Activated CD8-positive, alpha-beta memory T cell treated with anti-CD3 and anti-CD28 coated beads, Interleukin-2, amount 50 U/mL, for 1 hour (primary cell): ENCODE measurements at regions not wholly inside any gene's neighbourhood (a gene's known extent, or its start where the extent isn't known, plus 50 kb on each side); places are given as distances from the start of the nearest gene placed in this dataset.

Experiments
- DNase-seq: peaks from one replicate; pipeline ENCODE4 v3.0.0-alpha.2; 2020; ENCODE audit errors: extremely low read depth

DNA sequence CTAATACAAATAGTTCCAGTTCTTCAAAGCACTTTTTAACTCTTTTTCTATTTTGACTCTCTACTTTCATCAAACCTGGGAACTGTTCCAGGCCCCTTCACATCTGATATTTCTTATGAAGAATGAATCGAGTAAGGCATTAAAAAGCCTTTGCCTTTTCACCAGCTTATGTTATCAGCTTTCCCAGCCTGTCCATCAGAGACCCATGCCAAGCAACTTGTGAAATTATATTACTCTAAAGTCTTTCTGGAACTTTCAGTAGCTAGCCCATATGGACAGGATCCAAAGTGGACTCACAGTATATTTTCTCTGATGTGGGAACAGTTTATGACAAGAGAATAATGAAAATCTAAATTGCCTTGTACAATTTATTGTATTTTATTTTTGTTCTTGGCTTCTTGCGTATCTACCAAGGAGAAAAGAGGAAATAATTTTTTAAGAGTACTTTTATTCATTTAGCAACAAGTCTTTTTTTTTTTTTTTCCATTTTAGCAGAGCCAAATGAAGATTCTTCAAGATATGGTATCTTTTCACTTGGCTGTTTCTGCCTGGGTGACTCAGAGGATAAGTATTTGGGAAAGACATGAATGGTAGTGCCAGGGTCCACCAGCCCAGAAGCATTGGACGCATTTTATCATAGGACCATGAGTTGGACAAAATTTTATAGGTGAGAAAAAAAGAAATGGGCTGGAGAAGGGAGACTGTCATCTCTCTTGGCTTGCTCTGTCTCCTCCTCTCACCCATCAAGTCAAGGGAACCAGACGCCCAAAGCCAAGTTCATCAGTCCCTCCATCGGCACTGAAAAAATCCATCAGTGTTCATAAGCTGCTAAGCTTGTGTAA, 195.8 kb upstream of the NEBL start:
- DNase-seq, result no peak

DNA sequence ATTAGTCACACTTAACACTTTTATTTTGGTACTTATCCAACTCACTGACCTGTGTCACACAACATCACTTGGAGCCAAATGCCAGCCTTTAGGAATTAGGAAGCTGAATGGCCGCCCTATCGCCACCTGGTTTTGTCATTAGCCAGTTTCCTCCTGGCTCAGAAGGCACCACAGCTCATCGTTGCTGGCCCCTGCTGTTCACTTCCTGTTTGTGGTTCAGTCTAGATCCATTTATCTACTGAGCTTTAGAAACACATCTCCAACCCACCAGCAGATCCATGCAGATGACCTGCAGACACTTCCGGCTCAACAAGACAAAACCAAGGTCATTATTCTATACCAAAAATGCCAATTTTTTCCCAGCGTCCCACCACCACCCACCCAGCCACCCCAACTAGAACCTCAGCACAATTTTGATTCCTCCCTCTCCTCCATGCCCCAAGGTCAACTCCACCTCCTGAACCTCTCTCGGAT, 193.5 kb upstream of the NEBL start:
- no peak for DNase-seq

DNA sequence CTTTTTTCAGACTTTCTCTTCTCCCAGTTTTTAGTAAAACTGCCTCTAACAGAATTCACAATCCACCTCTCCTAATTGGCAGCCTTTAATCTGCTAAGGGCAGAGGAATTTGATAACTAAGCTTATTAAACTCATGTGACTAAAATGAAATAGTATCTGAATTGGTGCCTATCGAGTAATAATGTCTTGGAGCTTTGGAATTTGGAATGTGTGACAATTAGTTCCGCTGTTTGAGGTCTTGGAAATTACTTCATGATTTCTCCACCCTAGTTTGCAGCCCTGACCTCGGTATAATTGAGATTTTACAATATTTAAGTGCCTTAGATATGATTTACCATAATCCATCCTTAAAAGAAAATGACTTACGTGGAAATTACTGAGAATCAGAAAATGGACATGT, 190.4 kb upstream of the NEBL start:
- no peak for DNase-seq

DNA sequence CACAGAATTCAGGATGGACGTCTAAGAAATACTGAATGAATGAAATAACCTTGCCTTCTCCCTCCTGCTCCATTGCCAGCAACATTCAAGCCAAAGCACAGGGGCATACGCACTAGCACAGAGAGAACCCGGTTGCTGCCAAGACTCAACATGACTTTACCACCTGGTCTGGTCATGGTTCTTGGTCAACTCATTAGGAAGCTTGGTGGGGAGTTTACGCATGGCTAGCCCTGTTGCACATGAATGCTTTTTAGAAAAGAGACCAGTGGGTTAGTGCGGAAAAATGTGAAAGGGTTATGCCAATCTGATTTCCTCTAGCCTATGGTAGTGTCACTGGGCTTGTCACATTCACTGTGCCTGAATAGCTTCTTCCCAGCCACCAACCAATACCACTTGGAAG, 187.6 kb upstream of the NEBL start:
- DNase-seq, result no peak

DNA sequence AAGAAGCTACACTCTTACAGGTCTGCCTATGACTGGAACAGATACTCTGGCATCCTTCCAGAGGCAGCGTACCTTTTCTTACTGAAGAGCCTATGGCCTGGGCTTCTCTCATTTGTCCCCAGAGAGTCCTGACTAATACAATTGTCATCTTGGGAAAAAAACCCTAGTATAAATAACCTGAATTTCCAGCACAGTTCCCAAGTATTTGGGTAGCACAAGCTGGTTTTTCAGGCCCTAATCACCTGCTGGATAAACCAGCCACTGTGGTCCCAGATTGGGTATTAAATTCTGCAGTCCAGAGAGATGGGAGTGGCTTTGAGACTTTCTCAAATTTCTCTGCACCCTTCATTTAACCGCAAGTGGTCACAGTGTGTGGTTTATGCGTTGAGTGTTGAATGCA, 186.8 kb upstream of the NEBL start:
- DNase-seq, result no peak

DNA sequence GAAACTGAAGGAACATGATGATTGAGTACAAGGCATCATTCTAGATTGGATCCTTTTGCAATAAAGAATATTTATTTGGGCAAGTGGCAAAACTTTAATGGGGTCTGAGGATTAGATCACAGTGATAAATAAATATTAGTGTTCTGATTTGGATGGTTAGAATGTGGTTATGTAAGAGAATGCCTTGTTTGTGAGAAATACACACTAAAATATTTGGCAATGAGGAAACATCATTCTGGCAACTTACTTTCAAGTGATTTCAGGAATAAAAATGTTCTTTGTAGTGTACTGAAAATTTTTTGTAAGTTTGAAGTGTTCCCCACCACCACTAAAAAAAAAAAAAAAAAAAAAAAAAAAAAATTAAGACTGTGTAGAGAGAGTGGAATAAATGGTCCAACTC, 185.1 kb upstream of the NEBL start:
- DNase-seq, result no peak

DNA sequence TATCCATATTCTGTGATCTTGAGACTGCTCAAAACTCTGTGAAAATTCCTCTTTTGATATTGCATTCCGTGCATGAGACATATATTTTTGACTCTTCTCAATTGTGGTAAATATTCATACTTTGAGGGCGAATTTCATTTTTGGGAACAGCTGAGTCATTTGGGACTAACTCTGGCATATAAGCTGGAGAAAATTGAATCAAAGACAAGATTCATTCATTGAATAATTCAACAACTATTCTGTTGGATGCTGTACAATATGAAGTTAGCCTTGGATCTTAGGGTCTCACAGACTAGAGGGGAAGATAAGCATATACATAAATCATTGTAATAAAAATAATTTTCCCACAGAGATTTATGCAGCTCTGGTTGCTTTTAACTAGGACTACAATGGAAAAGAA, 183.2 kb upstream of the NEBL start:
- DNase-seq, result no peak

DNA sequence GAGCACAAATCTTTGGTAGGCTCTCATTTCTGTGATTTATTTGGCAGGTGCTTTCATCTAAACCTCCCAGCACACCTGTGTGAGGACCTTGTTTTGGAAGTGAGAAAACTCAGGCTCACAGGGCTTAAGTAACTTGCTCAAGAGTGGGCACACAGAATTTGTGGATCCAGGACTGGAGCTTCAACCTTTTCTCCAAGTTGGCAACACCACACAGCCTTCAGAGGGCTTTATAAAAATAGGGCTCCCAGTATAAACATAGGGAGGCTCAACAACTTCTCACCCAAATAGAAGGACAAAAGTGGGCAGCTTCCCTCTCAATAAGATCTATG, 182.2 kb upstream of the NEBL start:
- no peak for DNase-seq

DNA sequence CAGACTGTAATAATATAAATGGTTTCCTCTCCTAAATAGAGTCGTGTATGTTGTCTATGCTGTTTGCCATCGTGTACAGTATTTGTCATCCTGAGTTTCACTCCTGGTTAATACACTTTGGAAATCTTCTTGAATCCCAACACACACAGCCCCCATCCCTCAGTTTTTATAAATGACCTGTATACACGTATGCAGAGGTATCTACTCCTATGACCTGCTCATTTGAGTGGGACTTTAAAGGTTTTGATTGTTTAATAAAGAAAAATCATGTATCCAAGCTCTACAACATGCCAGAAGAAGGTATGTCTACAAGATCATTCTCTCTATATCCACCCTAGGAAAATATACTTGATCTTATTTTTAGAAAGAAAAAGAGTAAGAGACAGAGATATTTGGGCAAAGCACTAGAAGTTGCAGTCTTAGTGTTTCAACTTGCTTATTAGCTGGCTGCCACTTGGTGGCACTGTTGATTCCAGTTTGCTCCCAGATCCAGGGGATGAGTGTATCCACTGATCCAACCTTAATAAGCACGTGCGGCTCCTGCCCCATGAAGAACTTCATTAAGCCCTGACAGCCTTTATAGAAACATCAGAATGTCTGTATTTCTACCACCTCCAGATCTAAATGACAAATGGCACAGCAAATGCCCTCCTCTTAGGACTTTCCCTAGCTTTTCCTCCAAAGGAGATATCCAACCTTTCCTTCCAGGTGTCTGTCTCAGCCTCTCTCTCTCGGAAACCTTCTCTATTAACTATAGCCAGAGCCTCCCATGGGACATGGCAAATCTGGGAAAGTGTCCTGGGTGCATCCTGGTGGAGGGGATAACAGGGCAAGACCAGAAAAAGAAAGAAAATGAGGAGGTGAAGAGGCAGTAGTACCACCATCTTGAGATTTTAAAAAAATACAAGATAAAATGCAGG, 181.6 kb upstream of the NEBL start:
- no peak for DNase-seq

DNA sequence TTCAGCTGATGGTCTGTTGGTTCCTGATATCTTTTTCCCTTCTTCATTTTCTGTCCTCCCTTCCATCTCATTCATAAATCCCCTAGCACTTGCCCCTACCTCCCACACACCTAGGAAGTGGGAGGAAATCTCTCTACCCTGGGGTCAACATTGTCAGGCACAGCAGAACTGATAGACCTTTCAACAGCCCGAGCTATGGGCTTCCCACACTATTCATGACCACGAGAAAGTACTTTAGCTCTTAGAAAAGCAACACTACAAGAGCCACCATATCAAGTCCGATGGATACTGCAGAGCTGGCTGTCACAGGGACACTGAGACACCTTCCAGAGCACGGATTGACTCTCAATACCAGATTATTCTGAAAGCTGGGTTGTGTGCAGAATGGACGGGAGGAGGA, 180.6 kb upstream of the NEBL start:
- no peak for DNase-seq

DNA sequence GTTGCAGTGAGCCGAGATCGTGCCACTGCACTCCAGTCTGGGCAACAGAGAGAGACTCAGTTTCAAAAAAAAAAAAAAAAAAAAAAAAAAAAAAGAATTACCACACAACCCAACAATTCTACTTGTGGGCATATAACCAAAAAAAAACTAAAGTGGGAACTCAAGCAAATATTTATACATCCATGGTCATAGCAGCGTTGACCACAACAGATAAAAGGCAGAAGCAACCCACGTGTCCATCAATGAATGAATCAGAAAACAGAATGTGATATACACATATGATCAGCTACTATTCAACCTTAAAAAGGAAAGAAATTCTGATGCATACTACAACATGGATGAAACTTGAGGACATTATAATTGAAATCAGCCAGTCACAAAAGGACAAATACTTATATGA, 179.3 kb upstream of the NEBL start:
- no peak for DNase-seq

DNA sequence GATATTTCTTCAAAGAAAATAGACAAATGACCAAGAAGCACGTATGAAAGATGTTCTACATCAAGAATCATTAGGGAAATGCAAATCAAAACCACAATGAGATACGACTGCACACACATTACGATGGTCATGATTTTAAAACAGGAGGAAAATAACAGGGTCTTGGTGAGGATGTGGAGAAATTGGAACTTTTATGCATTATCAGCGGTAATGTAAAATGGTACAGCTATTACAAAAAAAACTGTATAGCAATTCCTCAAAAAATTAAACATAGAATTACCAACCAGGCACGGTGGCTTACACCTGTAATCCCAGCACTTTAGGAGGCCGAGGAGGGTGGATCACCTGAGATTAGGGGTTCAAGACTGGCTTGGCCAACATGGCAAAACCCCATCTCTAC, 178.8 kb upstream of the NEBL start:
- no peak for DNase-seq

DNA sequence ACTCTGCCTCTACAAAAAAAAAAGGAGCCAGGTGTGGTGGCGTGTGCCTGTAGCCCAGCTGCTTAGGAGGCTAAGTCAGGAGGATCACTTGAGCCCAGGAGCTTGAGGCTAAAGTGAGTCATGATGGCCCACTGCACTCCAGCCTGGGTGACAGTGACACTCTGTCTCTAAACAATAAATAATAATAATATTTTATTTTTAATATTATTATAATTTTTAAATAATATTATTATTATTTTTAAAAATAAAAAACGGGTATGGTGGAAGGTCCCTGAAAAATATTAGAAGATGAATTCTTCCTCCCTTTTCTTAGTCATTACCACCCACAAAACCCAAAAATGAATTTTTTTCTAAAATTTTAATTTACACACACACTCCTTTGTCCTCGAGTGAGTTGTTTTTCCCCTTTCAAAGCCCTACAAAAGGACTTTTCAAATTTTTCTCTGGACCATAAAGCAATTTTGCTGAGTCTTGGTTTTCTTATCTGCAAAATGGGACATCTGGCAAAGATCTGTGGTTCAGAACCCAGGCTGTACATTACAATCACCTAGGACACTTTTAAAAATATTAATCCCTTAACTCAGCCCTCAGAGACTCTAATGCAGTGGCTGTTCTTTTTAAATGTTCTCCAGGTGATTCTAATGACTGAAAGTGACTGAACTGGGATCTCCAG, 174.0 kb upstream of the NEBL start:
- DNase-seq, result no peak

DNA sequence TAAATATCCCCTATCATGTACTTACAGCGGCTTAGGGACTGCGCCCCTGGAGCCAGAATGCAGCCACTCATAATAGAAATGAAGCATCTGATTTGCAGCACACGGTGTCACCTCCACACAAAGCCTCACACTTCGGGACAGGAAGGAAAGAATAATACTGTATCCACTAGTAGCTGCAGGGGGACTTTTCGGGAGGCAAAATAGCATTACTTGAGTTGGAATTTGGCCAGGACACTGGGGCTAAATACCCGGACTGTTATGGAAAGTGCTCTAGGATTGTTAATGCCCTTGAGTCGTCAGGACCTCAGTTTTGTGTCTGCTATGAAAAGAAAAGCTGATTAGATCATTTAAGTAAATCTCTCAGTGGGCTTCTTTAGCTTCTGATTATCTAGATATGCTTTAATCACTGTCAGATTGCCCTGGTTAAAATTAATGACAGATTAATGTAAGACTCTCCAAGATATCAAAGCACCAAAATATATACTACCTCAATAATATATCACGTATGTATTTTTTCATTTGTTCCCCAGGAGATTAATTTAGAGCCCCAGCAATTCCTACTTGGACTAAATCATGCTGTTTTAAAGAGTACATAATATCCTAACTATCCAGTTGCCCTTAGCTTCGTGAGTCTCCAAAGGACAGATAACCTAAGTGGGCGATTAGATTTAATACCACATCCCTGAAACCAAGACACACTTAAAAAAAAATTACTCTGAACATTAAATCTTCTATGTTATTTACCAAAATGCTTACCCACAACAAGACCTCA, 173.0 kb upstream of the NEBL start:
- no peak for DNase-seq

DNA sequence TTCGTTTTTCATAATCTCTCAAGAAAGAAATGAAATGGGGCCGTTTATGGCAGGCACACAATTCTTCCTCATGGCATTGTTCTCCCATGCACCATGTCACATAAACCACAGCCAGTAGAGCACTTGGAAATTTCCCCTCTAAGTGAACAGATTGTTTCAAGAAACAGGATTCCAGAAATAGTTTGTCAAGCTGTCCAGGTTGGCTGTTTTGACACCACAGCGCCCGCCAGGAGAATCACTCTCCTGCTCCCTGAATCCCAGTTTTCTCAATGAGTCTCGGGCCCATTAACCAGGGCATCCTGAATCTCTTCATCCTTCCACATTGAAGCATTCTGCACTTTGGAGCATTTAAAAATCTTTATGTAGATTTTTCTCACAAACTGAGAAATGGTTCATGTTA, 172.2 kb upstream of the NEBL start:
- no peak for DNase-seq

DNA sequence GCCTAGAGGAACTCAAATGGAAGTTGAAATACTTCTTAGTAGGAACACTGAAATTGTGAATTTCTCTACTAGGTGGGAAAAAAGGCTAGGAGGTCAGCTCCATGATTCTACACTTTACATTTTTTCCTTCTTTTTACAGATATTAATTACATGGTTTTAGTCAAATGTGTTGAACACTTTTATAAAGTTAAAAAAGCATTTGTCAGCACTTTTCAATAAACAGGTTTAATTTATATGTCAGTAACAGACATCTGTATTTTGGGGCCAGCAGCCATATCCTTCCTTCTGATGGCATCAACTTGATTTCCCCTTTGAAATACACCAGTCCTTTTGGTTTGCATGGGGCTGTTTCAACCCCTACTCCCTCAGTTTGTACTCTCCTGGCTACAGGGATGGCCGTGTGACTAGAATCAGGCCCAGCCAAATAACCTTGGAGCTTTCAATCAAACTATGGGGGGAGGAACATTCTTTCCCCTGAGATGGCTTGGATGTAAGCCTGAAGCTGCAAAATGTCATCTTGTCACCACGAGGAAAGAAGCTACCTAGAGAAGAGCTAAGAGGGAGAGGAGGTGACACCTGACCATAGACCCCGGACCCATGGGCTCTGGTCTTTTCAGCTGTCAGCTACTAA, 171.0 kb upstream of the NEBL start:
- no peak for DNase-seq

DNA sequence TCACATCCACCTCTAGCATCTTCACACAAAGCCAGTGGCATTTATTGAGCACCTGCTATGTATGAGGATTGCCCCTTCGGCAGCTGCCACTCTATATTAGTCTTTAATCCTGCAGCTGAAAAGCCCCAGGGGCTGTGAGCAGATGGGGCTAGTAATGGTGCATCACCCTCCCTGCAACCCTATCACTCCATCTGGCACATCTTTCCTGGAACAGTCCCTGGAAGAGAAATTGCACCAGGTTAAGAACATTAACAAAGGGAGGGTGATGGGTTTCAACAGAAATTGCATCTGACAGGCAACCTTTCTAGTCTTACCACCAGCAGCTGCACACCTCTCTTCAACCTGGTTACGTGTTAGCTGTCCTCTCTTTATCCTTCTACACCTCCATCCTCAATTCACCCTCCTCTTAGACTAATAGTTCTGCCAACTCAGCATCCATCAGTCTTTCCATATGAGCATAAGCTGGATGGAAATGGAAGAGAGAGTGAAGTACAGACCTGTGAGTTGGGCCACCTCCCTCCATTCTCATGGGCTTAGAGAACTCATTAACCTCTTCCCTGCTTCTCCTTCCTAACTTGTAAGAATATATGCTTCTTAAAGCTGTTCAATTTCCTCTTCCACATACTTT, 168.6 kb upstream of the NEBL start:
- DNase-seq, result no peak

DNA sequence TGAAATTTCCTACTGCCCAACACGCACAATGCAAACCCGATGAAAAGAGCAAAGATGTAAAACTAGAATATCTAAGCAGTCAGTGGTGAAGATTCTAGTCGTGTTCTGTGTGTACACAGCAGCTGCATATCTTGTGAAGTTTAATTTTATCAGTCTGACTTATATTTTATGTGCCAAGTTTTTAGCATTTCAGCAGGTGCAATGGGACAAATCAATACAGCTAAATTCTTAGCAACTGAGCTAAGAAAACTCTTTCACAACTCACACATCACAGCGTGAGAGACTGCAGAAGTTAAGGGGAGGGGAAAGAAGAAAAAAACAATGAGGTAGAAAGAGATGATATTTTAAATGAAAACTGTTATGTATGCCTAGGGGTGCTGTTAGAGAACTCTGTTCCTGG, 164.9 kb upstream of the NEBL start:
- no peak for DNase-seq

DNA sequence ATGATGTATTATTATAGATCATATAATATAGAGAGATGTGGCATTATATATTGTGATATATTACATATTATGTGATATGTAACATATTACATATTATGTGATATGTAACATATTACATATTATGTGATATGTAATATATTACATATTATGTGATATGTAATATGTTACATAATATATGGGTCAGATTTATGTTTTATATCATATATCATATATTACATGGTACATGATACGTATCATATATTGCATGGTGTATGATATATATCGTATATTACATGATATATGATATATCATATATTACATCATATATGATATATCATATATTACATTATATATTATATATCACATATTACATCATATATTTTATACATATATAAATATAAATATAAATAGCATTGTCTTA, 164.1 kb upstream of the NEBL start:
- DNase-seq, result no peak

DNA sequence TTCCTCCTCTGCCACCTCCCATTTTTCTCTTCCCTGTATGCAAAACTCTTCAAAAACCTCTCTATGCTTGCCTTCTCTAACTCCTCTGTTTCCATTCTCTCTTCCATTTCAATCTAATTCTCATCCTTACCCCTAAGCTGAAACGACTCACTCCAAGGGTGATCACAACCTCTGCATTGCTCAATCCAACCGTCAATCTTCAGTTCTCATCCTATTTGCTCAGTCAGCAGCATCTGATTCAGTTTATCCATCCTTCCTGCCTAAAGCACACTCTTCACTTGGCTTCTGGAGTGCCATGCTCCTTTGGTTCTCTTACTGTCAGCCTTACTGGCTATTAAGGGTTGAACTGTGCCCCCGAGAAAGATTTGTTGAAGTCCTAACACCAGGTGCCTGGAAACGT, 163.5 kb upstream of the NEBL start:
- DNase-seq, result no peak

DNA sequence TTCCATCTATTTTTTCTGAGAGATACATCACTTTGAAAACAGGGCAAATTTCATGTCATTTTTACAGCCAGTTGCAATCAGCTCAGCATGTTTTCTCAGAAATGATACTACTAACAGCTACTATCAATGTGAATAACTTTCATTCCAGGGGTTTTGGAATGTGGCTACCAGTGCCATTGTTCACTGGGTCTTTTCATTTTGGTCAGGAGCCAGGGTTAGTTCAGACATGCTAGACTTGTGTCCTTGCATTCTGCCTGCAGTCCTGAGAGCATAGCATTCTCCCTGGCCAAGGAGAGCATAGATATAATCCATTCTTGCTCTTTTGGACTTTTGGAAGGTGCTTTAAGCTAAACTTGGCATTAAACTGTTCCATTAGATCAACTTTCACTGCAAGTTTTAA, 160.9 kb upstream of the NEBL start:
- no peak for DNase-seq
